Caco-2 (cell line): ENCODE measurements at regions not wholly inside any gene's neighbourhood (a gene's known extent, or its start where the extent isn't known, plus 50 kb on each side); places are given as distances from the start of the nearest gene placed in this dataset.

Experiments
- BruUV-seq: library from RNA; stranded (reverse); fragments of 400-500 nt; replicated peaks from 2 replicates; lab custom pipeline; 2021; lab: Mats Ljungman, UMichigan
- CTCF ChIA-PET: fragments of 300-600 bp; sonication (Branson Sonifier 250); formaldehyde crosslinking; loops from one replicate; lab custom pipeline; 2022; ENCODE audit warnings: antibody characterized with exemption; lab: Charles Lee
- POLR2A ChIA-PET: fragments of 300-600 bp; sonication (Branson Sonifier 250); formaldehyde crosslinking; loops from one replicate; lab custom pipeline; 2022; ENCODE audit warnings: antibody characterized with exemption; lab: Charles Lee
- DNase-seq, 2 experiments: peaks; one replicate each; pipeline versions ENCODE4 v3.0.0 to v3.0.0-alpha.2; 2020 to 2022
- H3K27me3 ChIP-seq: replicated peaks from 2 replicates; pipeline ENCODE4 v1.6.0; 2011; ENCODE audit warnings: low read length; ENCODE audit not compliant: control insufficient read depth, insufficient read depth
- H3K36me3 ChIP-seq: 2 replicates; pipeline ENCODE4 v1.5.1; 2011; ENCODE audit warnings: low read length; ENCODE audit not compliant: control insufficient read depth, insufficient read depth
- H3K4me1 ChIP-seq: fragments of 250-450 bp; sonication (Bioruptor Pico); 2 replicates; pipeline ENCODE4 v1.5.1; 2020; ENCODE audit warnings: mild to moderate bottlenecking
- H3K4me3 ChIP-seq: 2 replicates; pipeline ENCODE4 v1.5.1; 2011; ENCODE audit warnings: low read depth, mild to moderate bottlenecking, control low read depth, low read length
- H3K9me3 ChIP-seq: fragments of 250-450 bp; sonication (Bioruptor Pico); 2 replicates; pipeline ENCODE4 v1.5.1; 2020; ENCODE audit warnings: mild to moderate bottlenecking, moderate library complexity
- H3K27ac Mint-ChIP-seq: one replicate; pipeline ENCODE4 v1.8.0; 2022; ENCODE audit warnings: mixed read lengths; ENCODE audit not compliant: unreplicated experiment
- H3K27me3 Mint-ChIP-seq: one replicate; pipeline ENCODE4 v1.8.0; 2022; ENCODE audit warnings: mixed read lengths; ENCODE audit not compliant: insufficient read depth, unreplicated experiment
- H3K36me3 Mint-ChIP-seq: one replicate; pipeline ENCODE4 v1.8.0; 2022; ENCODE audit warnings: mild to moderate bottlenecking, mixed read lengths; ENCODE audit not compliant: insufficient read depth, unreplicated experiment
- H3K4me1 Mint-ChIP-seq: one replicate; pipeline ENCODE4 v1.8.0; 2022; ENCODE audit warnings: low read depth, mixed read lengths; ENCODE audit not compliant: unreplicated experiment
- H3K4me3 Mint-ChIP-seq: one replicate; pipeline ENCODE4 v1.8.0; 2022; ENCODE audit warnings: mild to moderate bottlenecking, moderate library complexity, mixed read lengths; ENCODE audit not compliant: unreplicated experiment
- H3K9me3 Mint-ChIP-seq: one replicate; pipeline ENCODE4 v1.8.0; 2022; ENCODE audit warnings: mixed read lengths; ENCODE audit not compliant: unreplicated experiment
- intact Hi-C: fragments of 100-400 bp; cut with micrococcal nuclease; formaldehyde crosslinking; loops from one replicate; pipeline ENCODE4 v1.10.0; 2022; ENCODE audit not compliant: unreplicated experiment
- TF ChIP-seq, protein P1 (sequence below), 2 experiments: fragments of 200-600 bp in 1 of 2; IDR thresholded peaks; 1 replicate in 1 of 2; 2 replicates in 1 of 2; pipeline versions ENCODE4 v1.5.1 to v1.8.0; 2011 to 2022; ENCODE audit warnings: antibody characterized with exemption in 1 of 2, control low read depth in 1 of 2, inconsistent platforms in 1 of 2, low read depth in 1 of 2, low read length in 1 of 2, mild to moderate bottlenecking in 1 of 2, moderate library complexity in 1 of 2; ENCODE audit not compliant: insufficient read depth in 1 of 2, severe bottlenecking in 1 of 2, unreplicated experiment in 1 of 2

DNA sequence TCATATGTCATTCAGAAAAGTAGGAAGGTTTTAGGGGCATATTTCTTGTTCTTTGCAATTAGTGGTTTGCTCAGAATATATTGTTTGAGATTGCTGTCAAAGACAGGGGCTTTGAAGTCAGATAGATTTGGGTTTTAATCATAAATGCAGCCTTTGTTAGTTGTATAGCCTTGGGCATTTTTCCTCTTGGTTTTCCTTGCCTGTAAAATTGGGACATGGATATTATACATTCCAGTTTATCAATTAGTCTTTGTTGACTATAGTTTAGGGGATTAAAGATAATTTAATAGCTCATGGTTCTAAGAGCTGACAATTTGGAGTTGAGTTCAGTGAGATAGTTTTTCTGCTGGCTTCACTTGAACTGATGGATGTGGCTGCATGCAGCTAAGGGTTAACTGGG is 88.9 kb downstream of the DMAC1 start:
- CTCF ChIA-PET = no interaction called here
- Mint-ChIP-seq H3K36me3 (no peaks in the 10 kb centered on the region), H3K27me3 (no peaks in the 10 kb centered on the region), H3K27ac (no peak overlapping the region), H3K9me3 (peaks cover 8% of the 10 kb centered on the region), H3K4me1 (no peaks in the 10 kb centered on the region), H3K4me3 (no peak overlapping the region)
- Histone ChIP-seq H3K9me3 (no peaks in the 10 kb centered on the region), H3K36me3 (no peaks in the 10 kb centered on the region), H3K27me3 (no peaks in the 10 kb centered on the region; the same call in 1 of the 2 replicates), H3K4me3 (no peak overlapping the region), H3K4me1 (no peaks in the 10 kb centered on the region)
- intact Hi-C loops = no loop called here
- POLR2A ChIA-PET = no interaction called here
- DNase-seq = no peak
- TF ChIP-seq, protein P1, sequence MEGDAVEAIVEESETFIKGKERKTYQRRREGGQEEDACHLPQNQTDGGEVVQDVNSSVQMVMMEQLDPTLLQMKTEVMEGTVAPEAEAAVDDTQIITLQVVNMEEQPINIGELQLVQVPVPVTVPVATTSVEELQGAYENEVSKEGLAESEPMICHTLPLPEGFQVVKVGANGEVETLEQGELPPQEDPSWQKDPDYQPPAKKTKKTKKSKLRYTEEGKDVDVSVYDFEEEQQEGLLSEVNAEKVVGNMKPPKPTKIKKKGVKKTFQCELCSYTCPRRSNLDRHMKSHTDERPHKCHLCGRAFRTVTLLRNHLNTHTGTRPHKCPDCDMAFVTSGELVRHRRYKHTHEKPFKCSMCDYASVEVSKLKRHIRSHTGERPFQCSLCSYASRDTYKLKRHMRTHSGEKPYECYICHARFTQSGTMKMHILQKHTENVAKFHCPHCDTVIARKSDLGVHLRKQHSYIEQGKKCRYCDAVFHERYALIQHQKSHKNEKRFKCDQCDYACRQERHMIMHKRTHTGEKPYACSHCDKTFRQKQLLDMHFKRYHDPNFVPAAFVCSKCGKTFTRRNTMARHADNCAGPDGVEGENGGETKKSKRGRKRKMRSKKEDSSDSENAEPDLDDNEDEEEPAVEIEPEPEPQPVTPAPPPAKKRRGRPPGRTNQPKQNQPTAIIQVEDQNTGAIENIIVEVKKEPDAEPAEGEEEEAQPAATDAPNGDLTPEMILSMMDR (IDR thresholded peaks at IDR 0.05; ENCODE audit: insufficient read depth in 1 of 2, low read depth in 1 of 2, low read length in 1 of 2, severe bottlenecking in 1 of 2, unreplicated experiment in 1 of 2) = no peak
- no TSS peak for BruUV-seq

DNA sequence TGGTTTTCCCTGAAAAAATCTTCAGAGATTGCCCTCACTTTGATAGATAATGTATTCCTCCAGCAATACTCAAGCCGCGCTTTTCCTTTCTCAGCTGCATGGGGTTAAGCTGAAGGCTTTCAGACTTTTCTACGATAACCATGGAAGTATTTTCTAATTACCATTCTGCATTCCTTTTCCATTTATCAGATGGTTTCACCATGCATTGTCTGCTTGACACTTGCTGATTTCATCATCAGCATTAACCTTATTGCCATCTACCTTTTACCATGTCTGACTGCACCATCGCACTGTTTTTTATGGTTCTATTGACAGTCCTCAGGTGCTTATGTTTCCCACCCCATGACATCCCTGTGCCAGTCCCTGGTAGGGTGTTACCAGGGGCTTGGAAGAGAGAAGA is 91.6 kb downstream of the DMAC1 start:
- Mint-ChIP-seq H3K4me1 (peaks cover 5% of the 10 kb centered on the region), H3K9me3 (no peaks in the 10 kb centered on the region), H3K27me3 (no peaks in the 10 kb centered on the region), H3K36me3 (no peaks in the 10 kb centered on the region), H3K27ac (no peak overlapping the region), H3K4me3 (no peak overlapping the region)
- H3K36me3 ChIP-seq = no peaks in the 10 kb centered on the region
- DNase-seq = no peak
- ChIA-PET POLR2A (no interaction called here), CTCF (no interaction called here)
- H3K4me1 ChIP-seq = peaks cover 5% of the 10 kb centered on the region; the same call in 1 of the 2 replicates
- no peak overlapping the region for H3K4me3 ChIP-seq
- BruUV-seq = no TSS peak
- intact Hi-C loops = no loop called here
- H3K9me3 ChIP-seq = no peaks in the 10 kb centered on the region
- H3K27me3 ChIP-seq = no peaks in the 10 kb centered on the region; the same call in 1 of the 2 replicates
- TF ChIP-seq, protein P1 (IDR thresholded peaks at IDR 0.05; ENCODE audit: insufficient read depth in 1 of 2, low read depth in 1 of 2, low read length in 1 of 2, severe bottlenecking in 1 of 2, unreplicated experiment in 1 of 2) = no peak

DNA sequence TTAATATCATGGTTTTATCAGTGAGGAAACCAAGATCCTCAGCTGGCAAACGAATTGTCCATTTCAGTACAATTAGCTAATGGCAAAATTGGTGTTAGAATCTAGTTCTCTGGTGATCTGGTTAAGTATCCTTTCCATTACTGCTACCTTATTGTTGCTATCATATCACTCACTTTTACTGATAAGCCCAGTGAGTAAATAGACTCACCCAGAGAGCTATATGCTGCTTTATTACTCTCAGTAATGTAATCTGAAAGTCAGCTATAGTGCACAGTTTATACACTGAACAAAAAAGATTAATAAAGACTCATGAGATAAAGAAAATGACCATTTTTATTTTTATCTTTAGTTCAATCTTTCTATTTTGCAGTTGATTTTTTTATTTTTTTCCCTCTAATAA is 95.0 kb downstream of the DMAC1 start:
- no peaks in the 10 kb centered on the region for H3K36me3 Mint-ChIP-seq
- Histone ChIP-seq H3K9me3 (no peaks in the 10 kb centered on the region), H3K4me3 (no peak overlapping the region), H3K27me3 (no peaks in the 10 kb centered on the region; the same call in 1 of the 2 replicates), H3K4me1 (peaks cover 5% of the 10 kb centered on the region; the same call in 1 of the 2 replicates), H3K36me3 (no peaks in the 10 kb centered on the region)
- no peaks in the 10 kb centered on the region for H3K27me3 Mint-ChIP-seq
- ChIA-PET CTCF (no interaction called here), POLR2A (no interaction called here)
- TF ChIP-seq, protein P1 (IDR thresholded peaks at IDR 0.05; ENCODE audit: insufficient read depth in 1 of 2, low read depth in 1 of 2, low read length in 1 of 2, severe bottlenecking in 1 of 2, unreplicated experiment in 1 of 2) = no peak
- no peak overlapping the region for H3K27ac Mint-ChIP-seq
- no peak overlapping the region for H3K4me3 Mint-ChIP-seq
- intact Hi-C loops = no loop called here
- peaks cover 5% of the 10 kb centered on the region for H3K4me1 Mint-ChIP-seq
- H3K9me3 Mint-ChIP-seq = peaks cover 4% of the 10 kb centered on the region
- no peak for DNase-seq
- no TSS peak for BruUV-seq
